Uterus (tissue), 2 donors: ENCODE measurements at regions not wholly inside any gene's neighbourhood (a gene's known extent, or its start where the extent isn't known, plus 50 kb on each side); places are given as distances from the start of the nearest gene placed in this dataset.

ENCODE experiments used
- CTCF ChIP-seq, 4 experiments: fragments of 200-600 bp in 2 of 4; fragments of 450-650 bp in 2 of 4; sonication (generic) in 2 of 4; IDR thresholded peaks; one replicate each; pipeline ENCODE4 v1.5.1; 2016 to 2019; ENCODE audit warnings: antibody characterized with exemption in 4 of 4, mild to moderate bottlenecking in 2 of 4, moderate library complexity in 1 of 4
- POLR2A ChIP-seq, 2 donors: fragments of 450-650 bp; IDR thresholded peaks; one replicate each; pipeline ENCODE4 v1.6.1; 2016; ENCODE audit warnings: antibody characterized with exemption in 2 of 2, mild to moderate bottlenecking in 1 of 2, moderate library complexity in 1 of 2

GRCh38 chr16:86382067-86382773 is 128.1 kb upstream of the FOXF1 start:
- TF ChIP-seq CTCF (IDR thresholded peaks at IDR 0.05) (no peak), POLR2A (IDR thresholded peaks at IDR 0.05) (no peak)
